ENCODE measurements at regions not wholly inside any gene's neighbourhood (a gene's known extent, or its start where the extent isn't known, plus 50 kb on each side); places are given as distances from the start of the nearest gene placed in this dataset.

DNA sequence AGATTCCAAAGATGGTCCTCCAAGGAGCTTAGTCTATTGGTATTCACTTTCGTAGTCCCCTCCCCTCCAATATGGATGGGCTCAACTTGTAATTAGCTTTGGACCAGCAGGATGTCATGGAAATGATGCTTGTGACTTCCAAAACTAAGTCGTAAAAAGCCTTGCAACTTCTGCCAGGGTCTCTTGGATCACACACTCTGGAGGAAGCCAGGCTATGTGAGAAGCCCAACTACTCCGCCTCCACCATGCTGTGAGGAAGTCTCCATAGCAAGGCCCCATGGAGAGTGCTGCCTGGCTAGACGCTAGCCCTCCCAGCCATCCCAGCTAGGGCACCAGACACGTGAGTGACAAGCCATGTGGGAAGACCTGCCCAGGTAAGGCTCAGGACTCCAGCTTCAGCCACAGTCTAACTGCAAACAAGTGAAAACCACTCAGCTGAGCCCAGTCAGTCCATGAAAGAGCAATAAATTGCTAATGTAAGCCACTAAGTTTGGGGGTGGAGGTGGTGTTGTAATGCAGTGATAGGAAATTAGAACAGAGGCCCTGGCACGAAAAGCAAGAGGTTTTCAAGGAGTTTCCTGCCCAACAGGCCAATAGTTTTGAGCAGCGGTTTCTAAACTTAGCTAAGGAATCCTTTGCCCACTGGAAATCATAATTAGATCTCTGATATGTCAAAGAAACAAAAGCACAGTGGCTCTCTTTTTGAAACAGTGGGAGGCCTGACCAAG, 77.5 kb upstream of the GLI2 start:
- no peak for DNase-seq (ENCODE audit: low read depth in 2 of 2)

GRCh38 chr2:120658770-120659158, 76.9 kb upstream of the GLI2 start:
- DNase-seq (ENCODE audit: low read depth in 2 of 2) = no peak

DNA sequence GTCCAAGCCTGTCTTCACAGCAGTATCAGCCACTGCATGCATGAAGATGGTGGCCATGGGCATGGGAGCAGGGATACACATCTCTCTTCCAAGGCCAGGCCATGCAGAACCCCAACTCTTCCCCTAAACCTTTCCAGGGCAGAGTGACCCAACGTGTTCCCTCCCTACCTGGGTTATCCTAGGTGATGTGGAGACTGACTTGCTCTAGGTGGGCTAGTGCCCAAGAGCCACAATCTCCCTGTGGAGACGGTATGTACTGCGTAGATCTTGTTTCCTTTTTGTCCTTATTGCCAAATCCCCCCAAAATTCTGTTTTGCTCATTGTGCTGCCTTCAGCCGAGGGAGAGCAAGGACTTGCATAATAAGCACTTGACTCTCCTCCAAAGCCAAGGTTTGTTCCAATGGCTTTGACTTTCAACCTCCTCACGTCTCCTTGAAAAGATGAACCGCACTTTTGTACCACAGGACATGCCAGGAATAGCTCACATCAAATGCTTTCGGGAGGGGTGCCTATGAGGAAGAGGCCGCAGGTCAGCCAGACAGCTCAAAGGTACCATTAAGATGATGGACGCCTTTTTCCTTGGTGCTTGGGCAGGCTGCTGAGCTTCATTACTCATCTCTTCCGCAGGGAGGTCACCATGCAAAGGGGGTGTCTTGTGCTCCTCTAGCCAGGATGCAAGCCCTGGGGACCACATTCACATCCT, 76.2 kb upstream of the GLI2 start:
- no peak for DNase-seq (ENCODE audit: low read depth in 2 of 2)

DNA sequence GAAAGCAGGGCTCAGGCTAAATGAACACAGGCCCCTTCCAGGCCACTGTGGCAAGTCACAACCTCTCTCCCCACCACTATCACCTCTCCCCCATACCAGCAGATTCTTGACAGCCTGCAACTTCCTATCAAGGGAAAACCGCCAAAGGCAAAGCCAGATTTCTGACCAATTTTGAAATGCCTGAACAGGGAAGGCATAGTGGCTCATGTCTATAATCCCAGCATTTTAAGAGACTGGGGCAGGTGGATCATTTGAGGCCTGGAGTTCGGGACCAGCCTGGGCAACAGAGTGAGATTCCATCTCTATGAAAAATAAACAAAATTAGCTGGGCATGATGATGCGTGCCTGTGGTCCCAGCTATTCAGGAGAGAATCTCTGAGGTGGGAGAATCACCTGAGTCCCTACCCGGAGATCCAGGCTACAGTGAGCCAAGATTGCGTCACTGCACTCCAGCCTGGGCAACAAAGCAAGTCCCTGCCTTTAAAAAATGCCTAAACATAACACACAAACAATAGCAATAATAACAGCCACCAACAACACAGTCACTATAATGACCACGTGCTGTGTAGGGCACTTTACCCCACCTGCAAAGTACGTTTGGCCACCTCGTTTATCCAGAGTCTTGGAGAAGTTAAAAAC, 75.5 kb upstream of the GLI2 start:
- no peak for DNase-seq (ENCODE audit: low read depth in 2 of 2)

DNA sequence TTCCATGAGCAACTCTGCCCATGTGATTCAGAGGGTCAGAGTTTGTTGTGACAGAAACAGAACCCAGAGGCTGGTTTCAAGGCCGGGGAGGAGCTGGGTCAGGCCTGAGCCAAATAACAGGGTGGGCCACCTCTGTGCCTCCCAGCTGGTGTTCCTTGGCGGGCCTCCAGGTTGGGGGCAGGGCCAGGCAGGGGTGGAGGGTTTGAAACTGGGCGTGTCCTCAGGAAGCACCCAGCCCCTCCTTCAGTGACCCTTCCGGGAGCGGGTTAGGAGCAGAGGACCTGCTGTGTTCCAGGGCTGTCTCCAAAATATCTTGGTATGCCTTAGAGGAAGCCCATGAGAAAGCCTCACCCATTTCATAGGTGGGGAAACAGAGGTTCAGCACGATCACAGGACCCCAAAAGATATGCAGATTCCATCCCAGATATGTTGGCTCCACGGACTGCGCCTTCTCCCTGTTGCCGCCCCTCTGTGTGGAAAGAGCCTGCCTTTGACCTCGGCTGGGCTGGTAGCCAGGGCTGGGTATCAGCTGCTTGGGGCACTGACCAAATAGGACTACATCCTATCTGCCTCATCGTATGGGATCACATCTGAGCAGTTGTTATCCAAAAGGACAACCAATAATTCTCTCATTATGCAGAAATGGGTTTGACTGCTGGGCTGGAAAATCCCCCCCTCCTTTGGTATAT, 74.8 kb upstream of the GLI2 start:
- DNase-seq (ENCODE audit: low read depth in 2 of 2) = no peak

DNA sequence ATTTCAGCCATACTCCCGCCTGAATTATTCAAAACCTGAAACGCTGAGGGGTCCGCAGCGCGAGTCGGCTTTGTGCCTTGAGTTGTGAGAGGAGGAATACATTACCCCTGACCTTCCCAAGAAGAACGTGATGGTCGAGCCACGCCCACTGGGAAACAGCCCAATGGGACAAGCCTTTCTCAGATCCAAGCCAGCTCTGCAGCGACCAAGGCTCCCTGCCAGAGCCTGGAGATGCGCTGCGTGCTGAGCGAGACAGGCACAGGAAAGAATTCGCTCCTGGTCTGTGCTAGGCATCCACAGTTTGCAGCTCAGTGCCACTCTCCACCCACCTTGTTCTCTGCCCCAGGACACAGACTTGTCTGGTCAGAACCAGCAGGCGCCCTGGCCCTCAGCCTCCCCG, 74.1 kb upstream of the GLI2 start:
- no peak for DNase-seq (ENCODE audit: low read depth in 2 of 2)

GRCh38 chr2:120662046-120662445, 73.6 kb upstream of the GLI2 start:
- no peak for DNase-seq (ENCODE audit: low read depth in 2 of 2)

GRCh38 chr2:120662746-120663145, 72.9 kb upstream of the GLI2 start:
- DNase-seq (ENCODE audit: low read depth in 2 of 2) = no peak

- no peak for DNase-seq (ENCODE audit: low read depth in 2 of 2)
Measured at GRCh38 chr2:120666433-120666832, 69.2 kb upstream of the GLI2 start.

DNA sequence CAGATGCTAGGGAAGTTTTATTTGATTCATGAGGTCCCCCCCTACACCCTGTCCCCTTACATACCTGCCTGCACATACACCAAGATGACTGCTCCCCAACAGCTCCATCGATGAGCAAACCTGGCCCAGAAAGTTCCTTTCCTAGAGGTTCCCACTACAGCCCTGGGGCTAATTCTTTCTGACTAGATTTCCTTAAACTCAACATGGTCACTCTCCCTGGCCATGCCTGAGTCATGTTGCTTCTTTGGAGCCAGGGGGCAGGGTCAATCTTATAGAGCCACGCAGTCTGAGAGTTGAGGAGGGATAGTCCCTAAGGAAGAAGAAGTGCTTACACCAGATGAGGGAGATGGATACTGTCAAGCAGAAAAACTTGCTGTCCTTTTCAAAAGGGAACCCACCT, 67.7 kb upstream of the GLI2 start:
- no peak for DNase-seq (ENCODE audit: low read depth in 2 of 2)

- no peak for DNase-seq (ENCODE audit: low read depth in 2 of 2)
Measured at GRCh38 chr2:120669121-120669952, 66.3 kb upstream of the GLI2 start.

- DNase-seq (ENCODE audit: low read depth in 2 of 2) = no peak
Measured at GRCh38 chr2:120669971-120670370, 65.7 kb upstream of the GLI2 start.

DNA sequence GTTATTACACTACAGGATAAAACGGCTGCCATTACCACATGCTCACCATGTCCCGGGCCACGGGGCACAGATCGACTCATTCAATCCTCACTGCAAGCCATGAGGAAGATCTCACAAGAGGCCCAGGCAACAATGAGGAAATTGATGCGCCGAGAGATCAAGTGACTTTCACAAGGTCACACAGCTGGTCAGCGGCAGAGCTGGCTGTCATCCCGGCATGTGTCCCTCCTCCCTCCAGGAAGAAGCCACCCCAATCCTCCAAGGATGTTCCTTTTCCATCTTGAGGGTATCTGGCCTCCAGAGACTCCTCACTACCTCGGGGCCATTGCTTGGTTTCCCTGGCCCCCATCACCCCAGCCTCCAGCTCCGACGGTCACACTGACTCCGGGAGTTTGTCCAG, 65.3 kb upstream of the GLI2 start:
- DNase-seq (ENCODE audit: low read depth in 2 of 2) = no peak

DNA sequence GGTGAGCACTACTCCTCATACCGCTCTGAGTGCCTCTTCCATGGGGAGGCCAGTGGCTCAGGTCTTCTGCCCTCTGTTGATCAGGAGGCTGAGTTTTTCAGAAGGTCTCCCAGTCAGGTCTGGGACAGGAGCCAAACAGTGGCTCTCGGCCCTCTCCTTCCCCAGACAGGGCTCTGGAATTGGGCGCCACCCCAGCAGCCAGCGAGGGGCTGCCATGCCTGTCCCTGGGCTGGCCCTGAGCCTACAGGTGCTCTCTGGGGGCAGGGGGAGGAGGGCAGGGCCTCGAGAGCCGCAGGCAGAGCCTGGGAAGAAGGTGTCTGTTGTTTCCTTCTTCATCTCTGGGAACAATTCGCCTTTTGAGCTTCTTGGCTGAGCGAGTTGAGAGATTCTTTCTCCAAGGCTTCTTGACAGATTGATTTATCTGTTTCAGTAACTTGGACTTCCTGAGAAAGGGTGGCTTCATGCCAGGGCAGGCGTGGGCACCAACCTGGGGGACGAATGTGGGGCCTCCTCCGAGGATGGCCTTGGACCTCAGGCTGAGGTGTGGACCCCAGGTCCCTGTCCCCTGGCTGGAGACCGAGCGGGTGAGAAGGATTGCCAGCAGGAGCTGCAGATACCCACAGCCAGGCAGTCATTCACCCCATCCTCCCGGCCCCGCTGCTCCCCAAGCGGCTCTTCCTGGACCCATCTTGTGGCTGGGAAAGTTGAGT, 64.7 kb upstream of the GLI2 start:
- DNase-seq (ENCODE audit: low read depth in 2 of 2) = no peak

DNA sequence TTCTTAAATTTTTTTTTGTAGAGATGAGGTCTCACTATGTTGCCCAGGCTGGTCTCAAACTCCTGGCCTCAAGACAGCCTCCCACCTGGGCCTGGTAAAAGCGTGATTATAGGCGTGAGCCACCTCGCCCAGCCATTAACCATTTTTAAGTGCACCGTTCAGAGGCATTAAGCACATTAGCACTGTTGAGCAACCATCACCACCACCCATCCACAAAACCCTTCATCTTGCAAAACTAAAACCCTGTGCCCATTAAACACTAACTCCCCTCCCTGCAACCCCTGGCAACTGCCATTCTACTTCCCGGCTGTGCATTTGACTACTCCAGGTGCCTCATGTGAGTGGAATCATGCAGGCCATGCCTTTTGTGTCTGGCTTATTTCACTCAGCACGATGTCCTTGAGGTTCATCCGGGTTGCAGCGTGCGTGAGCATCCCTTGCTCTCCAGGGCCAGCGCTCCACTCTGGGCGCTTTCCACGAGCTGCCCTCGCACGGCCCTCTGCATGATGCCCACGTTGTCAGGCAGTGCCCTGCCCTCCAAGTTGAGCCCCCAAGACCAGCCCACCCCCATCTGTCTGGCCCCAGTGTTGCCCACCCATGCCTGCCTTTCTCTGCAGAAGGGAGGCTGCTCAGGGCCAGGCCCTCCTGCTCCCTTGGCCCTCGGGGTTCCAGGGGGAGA, 63.0 kb upstream of the GLI2 start:
- no peak for DNase-seq (ENCODE audit: low read depth in 2 of 2)

DNA sequence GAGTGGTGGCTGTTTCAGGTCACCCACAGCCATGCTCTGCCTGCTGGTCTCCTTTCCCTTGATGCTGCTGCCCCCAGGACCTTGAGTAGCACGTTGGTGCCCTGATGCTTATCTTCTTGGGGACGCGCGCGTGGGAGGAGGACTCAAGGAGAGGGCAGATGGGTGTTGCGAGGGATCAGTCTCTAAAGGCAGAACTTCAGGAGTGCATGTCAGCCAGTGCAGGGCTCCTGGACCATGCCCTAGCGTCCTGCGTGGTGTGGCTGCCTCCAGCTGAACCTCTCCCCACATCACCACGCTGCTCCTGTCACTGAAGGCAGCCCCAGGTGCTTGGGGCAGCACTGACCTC, 62.5 kb upstream of the GLI2 start:
- DNase-seq (ENCODE audit: low read depth in 2 of 2) = no peak

GRCh38 chr2:120673571-120674061, 62.1 kb upstream of the GLI2 start:
- DNase-seq (ENCODE audit: low read depth in 2 of 2) = no peak

- DNase-seq (ENCODE audit: low read depth in 2 of 2) = no peak
Measured at GRCh38 chr2:120674246-120675170, 61.2 kb upstream of the GLI2 start.

DNA sequence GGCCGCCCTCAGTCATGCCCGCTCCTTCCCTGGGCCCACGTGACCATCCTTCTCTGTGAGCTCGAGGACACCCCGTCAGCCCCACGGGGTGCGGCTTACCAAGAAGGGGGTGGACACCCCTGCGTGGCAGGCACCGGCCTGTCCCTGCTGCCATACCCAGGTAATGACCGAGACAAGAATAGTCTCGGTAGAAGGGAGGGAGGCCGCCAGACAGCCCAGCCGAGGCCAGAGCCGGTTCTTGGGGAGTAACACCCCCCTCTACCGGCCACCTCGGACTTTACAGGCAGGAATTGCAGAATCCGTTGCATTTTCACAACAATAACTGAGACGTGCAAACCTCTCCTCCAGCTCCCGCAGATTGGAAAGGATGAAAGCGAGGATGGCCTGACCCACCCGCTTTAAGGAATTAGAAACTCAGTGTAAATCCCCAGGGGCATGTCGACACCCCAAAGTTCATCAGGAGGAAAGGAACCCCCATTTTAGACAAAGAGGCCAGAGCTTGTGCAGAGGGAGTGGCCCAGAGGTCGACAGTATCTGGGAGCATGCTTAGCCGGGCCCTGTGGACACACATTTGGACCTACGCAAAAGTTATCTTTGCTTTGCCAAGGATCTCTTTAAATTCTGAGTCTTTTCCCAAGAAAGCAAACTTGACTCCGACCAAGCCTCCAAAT, 60.1 kb upstream of the GLI2 start:
- DNase-seq (ENCODE audit: low read depth in 2 of 2) = peak; percentile 28 to 42
